SU-DHL-6 (cell line): ENCODE measurements at regions not wholly inside any gene's neighbourhood (a gene's known extent, or its start where the extent isn't known, plus 50 kb on each side); places are given as distances from the start of the nearest gene placed in this dataset.

Experiments used
- EZH2phosphoT487 ChIP-seq: fragments of 200-600 bp; sonication (generic), shearing (Covaris generic); conservative IDR thresholded peaks from 2 replicates; pipeline ENCODE4 v1.6.1; 2018; ENCODE audit warnings: mild to moderate bottlenecking, antibody characterized with exemption, low read length, moderate library complexity, mixed read lengths
- TF ChIP-seq, protein P1 (sequence below): fragments of 200-600 bp; sonication (generic); IDR thresholded peaks from one replicate; pipeline ENCODE4 v1.5.1; 2017; ENCODE audit warnings: antibody characterized with exemption, mild to moderate bottlenecking, low read length, moderate library complexity; ENCODE audit not compliant: insufficient read depth, poor library complexity, severe bottlenecking

DNA sequence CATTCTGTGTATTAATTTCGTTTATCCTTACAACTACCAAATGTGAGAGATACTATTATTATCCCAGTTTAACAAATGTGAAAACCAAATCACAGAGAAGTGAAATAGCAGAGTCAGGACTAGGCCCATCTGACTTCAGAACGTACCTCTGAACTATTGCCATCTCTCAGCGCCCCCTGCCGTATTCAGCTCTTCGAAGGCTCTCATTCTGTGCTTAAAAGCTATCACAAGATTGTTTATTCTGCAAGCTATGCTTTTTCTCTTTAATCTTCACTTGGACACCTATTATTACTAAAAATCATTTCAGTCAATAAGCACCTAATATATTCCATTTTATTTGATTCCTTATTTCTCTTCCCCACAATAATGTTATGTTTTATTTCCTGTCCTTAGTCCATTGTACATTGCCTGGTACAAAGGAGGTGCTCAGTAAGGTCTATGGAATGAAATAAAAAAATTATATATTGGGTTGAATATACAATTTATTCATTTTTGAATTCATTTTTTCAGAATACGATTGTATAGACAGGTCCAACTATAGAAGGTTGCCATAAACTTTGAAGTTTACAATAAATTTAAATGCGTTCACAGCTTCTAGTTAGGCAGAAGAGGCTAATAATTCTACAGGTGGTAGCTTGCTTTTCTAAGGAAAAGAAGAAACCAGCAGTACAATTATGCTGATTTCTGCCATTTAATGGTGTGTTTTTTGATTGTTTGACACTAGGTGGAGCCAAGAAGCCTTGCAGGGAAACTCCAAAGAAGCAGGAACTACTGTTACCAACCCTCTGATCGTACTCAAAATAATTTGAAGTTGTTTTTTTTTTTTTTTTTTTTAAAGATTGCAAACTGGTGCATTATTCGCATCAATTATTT, 202.2 kb upstream of the DMRTA1 start:
- TF ChIP-seq, protein P1, sequence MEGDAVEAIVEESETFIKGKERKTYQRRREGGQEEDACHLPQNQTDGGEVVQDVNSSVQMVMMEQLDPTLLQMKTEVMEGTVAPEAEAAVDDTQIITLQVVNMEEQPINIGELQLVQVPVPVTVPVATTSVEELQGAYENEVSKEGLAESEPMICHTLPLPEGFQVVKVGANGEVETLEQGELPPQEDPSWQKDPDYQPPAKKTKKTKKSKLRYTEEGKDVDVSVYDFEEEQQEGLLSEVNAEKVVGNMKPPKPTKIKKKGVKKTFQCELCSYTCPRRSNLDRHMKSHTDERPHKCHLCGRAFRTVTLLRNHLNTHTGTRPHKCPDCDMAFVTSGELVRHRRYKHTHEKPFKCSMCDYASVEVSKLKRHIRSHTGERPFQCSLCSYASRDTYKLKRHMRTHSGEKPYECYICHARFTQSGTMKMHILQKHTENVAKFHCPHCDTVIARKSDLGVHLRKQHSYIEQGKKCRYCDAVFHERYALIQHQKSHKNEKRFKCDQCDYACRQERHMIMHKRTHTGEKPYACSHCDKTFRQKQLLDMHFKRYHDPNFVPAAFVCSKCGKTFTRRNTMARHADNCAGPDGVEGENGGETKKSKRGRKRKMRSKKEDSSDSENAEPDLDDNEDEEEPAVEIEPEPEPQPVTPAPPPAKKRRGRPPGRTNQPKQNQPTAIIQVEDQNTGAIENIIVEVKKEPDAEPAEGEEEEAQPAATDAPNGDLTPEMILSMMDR = peak; percentile 39
- no peak for TF ChIP-seq EZH2phosphoT487
